ENCODE measurements at regions not wholly inside any gene's neighbourhood (a gene's known extent, or its start where the extent isn't known, plus 50 kb on each side); places are given as distances from the start of the nearest gene placed in this dataset.

DNA sequence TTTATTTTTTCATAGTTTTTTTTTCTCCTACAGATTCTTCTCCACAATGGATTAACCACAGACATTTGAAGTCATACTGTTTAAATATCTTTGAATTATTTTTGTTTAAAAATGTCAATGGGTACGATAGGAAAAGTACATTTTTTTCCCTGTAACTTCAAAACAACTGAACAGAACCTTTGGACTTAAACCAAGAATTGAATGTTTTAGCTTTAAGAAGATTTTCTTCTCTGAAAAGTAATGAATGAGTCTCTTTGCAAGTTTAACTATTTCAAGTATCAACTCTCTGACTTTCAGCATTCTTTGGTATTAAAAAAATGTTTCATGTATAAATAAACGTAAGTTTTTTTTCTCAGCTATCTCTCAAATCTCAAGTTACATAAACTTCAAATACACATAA is 364.3 kb downstream of the FBXO8 start:
- DNase-seq: no peak

DNA sequence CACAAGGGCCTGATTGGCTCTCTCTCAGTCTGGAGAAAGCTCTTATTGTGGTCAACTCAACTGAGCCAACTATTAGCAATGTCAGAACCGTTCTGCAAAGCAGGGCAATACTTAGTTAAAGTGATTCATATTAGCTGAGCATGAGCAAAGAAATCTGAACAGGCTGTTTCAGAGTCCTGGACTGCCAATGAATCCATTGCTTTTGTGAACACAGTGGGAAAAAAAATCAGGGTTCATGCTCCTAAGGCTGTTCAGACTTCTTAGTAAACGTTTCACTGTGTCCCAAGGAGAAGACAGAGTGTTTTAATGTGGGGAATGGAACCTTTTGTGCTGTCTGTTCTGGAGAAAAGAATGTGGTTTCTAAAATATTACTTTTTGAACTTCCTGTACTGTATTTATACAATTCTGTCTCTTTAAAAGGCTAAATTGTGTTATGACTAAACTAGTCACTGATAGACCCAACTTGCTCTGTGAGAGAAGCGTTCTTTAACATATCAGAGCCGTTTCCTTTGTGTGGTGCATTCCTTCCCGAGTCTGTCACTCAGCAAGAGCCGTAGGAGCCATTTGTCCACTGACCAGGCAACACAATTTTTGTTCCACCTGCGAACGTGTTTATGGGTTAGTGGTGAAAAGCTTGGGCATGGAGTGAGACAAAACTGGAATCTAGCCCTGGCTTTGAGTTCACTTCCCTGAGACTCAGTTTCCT is 366.1 kb downstream of the FBXO8 start:
- DNase-seq: no peak

- DNase-seq: no peak
Observed at GRCh38 chr4:173913496-173913895, 370.0 kb downstream of the FBXO8 start.

GRCh38 chr4:173912384-173912783 is 371.1 kb downstream of the FBXO8 start:
- DNase-seq: no peak

GRCh38 chr4:173910891-173911290 is 372.6 kb downstream of the FBXO8 start:
- DNase-seq: no peak

DNA sequence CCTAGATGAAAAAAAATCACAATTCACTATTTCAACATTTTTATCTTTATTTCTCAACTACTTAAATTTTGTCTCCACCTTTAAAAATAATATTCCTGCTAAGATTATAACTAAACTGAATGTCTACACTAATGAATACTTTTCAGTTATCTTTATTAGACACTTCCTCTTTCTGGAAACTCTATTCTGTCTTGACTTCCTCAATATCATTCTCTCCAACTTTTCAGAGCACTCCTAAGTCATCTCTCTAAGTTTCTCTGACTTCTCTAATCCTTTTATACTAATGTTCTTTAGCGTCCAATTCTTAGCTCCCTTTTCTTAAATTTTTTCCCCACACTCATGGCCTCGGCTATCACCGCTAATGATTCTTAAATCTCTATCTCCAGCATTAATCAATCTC is 374.2 kb downstream of the FBXO8 start:
- DNase-seq: no peak

- no peak for DNase-seq
Observed at GRCh38 chr4:173899813-173900212, 369.8 kb upstream of the HAND2 start.

DNA sequence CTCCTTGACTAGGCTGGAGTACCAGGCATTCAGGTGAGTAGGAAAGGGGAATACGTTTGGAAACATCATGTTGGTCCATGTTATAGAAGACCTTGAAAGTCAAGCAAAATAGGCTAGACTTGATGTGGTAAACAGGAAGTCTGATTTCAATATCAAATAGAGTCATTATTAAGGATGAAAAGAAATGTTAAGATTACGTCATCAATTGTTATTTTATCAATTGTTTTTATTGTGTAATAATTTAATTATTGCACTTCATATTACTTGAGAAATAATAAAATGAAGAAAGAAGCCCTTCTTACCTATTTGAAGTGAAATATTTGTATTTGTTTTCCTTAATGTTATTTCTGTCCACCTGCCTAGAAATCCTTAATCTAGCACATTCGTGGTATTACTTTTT is 361.0 kb upstream of the HAND2 start:
- DNase-seq: no peak

GRCh38 chr4:173883821-173884220 is 353.8 kb upstream of the HAND2 start:
- DNase-seq: no peak

- DNase-seq: no peak
Observed at GRCh38 chr4:173880897-173881296, 350.9 kb upstream of the HAND2 start.

- DNase-seq: no peak
Observed at GRCh38 chr4:173879509-173879908, 349.5 kb upstream of the HAND2 start.

DNA sequence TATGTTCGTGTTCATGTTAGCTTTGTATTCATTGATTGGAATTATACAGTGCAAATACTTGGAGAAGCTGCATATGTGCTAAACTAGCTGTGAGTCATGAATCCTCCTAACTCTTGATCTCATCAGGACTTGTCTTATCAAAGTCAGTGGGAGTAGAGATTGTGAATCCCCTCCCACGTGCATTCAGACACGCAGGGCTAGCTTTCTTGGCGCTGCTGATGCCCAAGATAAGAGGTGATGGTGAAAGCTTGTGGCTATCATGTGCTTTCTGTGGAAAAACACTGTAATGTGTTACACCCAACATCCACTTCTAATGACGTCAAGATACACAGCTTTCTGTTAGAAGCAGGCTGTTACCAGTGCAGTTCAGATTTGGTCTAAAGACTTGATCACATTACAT is 348.7 kb upstream of the HAND2 start:
- DNase-seq: no peak

- DNase-seq: no peak
Observed at GRCh38 chr4:173871643-173872042, 341.6 kb upstream of the HAND2 start.

DNA sequence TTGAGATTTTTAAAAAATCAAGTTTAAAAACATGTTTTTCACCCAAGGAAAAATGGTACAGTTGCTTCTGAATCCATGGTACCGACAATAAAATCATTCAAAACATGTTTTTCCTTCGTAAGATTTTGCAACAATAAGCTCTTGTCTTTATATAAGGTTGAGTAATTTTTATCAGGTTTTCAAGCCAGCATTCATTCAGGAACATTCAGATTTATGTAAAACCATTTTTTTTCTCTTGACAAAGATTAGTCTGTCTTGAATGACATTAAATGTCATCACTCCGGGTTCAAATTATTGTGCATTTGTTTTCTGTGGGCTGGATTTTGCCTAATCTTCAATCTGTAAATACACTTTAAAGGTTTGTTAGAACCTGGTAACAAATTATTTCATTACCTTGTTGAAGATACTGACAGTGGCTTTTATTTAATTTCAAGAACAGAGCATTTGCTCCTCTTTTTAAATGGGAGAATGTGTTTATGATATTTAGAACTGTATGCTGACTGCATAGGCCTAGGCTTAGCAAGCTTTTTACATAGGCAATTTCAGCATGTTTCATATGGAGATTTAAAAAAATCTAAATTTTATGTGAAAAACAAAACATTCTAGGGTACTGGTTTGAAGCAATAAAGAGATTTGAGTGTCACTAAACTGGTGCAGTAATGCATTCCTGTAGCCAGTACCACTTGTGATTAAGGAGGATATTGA is 336.4 kb upstream of the HAND2 start:
- no peak for DNase-seq

DNA sequence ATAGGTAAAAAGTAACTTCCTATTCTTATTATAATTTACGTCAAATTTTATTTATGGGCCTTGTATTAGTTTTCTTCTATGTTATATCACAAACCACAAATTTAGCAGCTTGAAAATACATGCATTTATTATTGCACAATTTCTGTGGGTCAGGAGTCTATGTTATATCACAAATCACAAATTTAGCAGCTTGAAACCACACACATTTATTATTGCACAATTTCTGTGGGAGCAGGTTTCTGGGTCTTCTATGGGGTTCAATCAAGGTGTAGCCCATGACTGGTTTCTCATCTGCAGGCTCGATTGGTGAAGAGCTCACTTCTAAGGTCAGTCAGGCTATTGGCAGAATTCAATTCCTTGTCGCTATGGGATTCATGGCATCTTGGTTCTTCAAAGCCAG is 332.7 kb upstream of the HAND2 start:
- no peak for DNase-seq

GRCh38 chr4:173860094-173860493 is 330.1 kb upstream of the HAND2 start:
- no peak for DNase-seq

GRCh38 chr4:173859091-173859713 is 329.2 kb upstream of the HAND2 start:
- no peak for DNase-seq

GRCh38 chr4:173858471-173858870 is 328.4 kb upstream of the HAND2 start:
- DNase-seq: no peak

DNA sequence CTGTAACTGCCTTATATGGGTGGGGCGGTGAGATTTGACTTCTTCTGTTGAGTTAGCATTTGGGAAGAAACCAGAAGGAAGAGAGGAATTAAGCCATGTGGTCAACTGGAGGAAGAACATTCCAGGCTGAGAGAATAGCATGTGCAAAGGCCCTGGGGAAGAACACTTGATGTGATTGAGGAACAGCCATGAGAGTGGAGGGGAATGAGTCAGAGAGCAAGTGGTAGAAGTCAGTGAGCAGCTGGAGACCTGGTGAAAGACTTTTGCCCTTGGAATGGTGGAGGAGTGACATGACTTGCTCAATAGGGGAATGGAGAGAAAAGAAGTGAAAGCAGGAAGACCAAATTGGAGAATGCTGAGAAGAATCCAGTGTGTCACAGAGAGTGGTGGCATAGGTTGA is 327.8 kb upstream of the HAND2 start:
- DNase-seq: no peak

DNA sequence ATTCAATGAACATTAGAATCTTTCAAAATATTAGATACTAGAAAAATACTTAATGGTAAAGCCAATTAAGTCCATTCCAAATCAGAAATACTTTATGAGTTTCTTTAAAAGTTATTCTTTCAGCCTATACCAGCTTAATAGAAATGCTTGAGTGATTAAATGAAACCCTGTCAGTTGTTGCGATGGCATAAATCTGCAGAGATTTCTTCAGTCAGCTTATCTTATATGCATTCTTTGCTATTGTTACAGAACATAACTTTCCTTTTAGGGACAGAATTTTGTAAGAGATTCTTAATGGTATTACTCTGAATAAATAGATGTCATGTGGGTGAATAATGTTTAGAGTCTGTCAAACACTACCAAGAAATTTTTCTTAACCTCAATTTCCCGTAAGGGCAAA is 325.0 kb upstream of the HAND2 start:
- no peak for DNase-seq

DNA sequence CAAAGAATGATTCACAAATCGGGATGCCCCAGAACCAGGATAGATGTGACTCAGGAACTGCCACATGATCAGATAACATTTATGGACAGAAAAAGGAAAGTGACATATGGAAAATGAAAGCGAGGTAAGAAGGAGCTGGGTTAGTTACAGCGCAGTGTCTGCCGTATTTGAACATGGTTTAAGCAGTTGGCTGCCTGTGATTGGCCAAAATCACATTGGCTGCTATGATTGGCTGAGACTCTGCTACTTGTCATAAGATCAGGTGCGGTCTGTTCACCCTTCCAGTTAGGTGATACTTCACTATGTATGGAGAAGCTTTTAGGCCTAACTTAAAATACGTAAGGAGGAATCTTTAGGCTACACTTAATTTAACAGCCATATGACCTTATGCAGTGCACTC is 322.7 kb upstream of the HAND2 start:
- DNase-seq: no peak

- no peak for DNase-seq
Observed at GRCh38 chr4:173845580-173845979, 315.6 kb upstream of the HAND2 start.

- DNase-seq: no peak
Observed at GRCh38 chr4:173839865-173840264, 309.8 kb upstream of the HAND2 start.

GRCh38 chr4:173837517-173837916 is 307.5 kb upstream of the HAND2 start:
- no peak for DNase-seq

All from T1000 (cell line).